Gastrocnemius medialis (tissue), 4 donors: ENCODE measurements at regions not wholly inside any gene's neighbourhood (a gene's known extent, or its start where the extent isn't known, plus 50 kb on each side); places are given as distances from the start of the nearest gene placed in this dataset.

Experiments used
- ATAC-seq, 2 donors: fragments of 150-250 bp; one replicate each; pipeline ENCODE4 v1.9.1; 2016
- DNase-seq, 2 donors: peaks; one replicate each; pipeline ENCODE4 v3.0.0-alpha.2; 2019
- H3K27ac ChIP-seq, 4 donors: fragments of 200-600 bp; sonication (generic); 1 replicate in 1 of 4; 2 replicates in 3 of 4; pipeline ENCODE4 v1.5.1; 2016 to 2018; ENCODE audit warnings: mild to moderate bottlenecking in 2 of 4, moderate library complexity in 1 of 4
- H3K27me3 ChIP-seq, 3 donors: fragments of 200-600 bp; sonication (generic) in 2 of 3; 1 replicate in 1 of 3; 2 replicates in 2 of 3; pipeline versions ENCODE4 v1.5.1 to v1.6.0; 2016 to 2019; ENCODE audit warnings: mild to moderate bottlenecking in 1 of 3, moderate library complexity in 1 of 3
- H3K36me3 ChIP-seq, 2 donors: fragments of 200-600 bp; sonication (generic) in 1 of 2; one replicate each; pipeline ENCODE4 v1.5.1; 2017 to 2018
- H3K4me1 ChIP-seq, 2 donors: fragments of 200-600 bp; sonication (generic) in 1 of 2; one replicate each; pipeline ENCODE4 v1.5.1; 2016 to 2017; ENCODE audit warnings: mild to moderate bottlenecking in 2 of 2
- H3K4me3 ChIP-seq, 4 donors: fragments of 200-600 bp; sonication (generic) in 3 of 4; 1 replicate in 1 of 4; 2 replicates in 3 of 4; pipeline ENCODE4 v1.5.1; 2016 to 2019; ENCODE audit warnings: mild to moderate bottlenecking in 2 of 4
- H3K9me3 ChIP-seq, 3 donors: fragments of 200-600 bp; sonication (generic) in 2 of 3; 1 replicate in 1 of 3; 2 replicates in 2 of 3; pipeline ENCODE4 v1.5.1; 2016 to 2019
- POLR2A ChIP-seq, 2 donors: fragments of 450-650 bp; IDR thresholded peaks; one replicate each; pipeline ENCODE4 v1.6.1; 2017; ENCODE audit warnings: antibody characterized with exemption in 2 of 2, mild to moderate bottlenecking in 2 of 2, moderate library complexity in 2 of 2
- in situ Hi-C, 4 donors: fragments of 200-750 bp; cut with MboI; loops; one replicate each; pipeline versions ENCODE4 v1.15.0 to v1.8.0; 2017; ENCODE audit warnings: low sequenced_read_pairs in 4 of 4
- intact Hi-C: fragments of 100-400 bp; cut with DNase I; formaldehyde crosslinking; loops from one replicate; pipeline ENCODE4 v1.15.1; 2023; ENCODE audit warnings: low total_unique reads
- TF ChIP-seq, protein P1 (sequence below), 5 experiments: fragments of 450-650 bp in 3 of 5; fragments of 200-600 bp in 2 of 5; sonication (generic) in 2 of 5; IDR thresholded peaks in 4 of 5; conservative IDR thresholded peaks in 1 of 5; 1 replicate in 4 of 5; 2 replicates in 1 of 5; pipeline ENCODE4 v1.5.1; 2016 to 2019; ENCODE audit warnings: antibody characterized with exemption in 5 of 5, mild to moderate bottlenecking in 3 of 5, moderate library complexity in 3 of 5

DNA sequence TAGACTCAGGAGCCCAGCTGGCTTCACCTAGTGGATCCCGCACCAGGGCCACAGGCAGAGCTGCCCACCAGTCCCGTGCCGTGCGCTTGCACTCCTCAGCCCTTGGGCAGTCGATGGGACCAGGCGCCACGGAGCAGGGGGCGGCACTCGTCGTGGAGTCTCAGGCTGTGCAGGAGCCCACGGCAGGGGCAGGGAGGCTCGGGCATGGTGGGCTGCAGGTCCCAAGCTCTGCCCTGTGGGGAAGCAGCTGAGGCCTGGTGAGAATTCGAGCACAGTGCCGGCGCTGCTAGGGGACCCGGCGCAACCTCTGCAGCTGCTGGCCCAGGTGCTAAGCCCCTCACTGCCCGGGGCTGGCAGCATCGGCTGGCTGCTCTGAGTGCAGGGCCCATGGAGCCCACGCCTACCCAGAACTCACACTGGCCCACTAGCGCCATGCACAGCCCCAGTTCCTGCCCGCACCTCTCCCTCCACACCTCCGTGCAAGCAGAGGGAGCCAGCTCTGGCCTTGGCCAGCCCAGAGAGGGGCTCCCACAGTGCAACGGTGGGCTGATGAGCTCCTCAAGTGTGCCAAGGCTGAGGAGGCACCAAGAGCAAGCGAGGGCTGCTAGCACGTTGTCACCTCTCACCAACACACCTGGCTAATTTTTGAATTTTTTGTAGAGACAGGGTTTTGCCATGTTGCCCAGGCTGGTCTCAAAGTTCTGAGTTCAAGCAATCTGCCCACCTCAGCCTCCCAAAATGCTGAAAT is 116.1 kb downstream of the SPTSSA start:
- no peak overlapping the region for H3K4me3 ChIP-seq
- no peak for DNase-seq
- no peaks in the 10 kb centered on the region for H3K36me3 ChIP-seq
- no peaks in the 10 kb centered on the region for H3K27me3 ChIP-seq
- intact Hi-C loops (loop anchor here (5.0 kb wide), 1 partner anchor 106 kb away; no protein-coding TSS in a partner anchor), in situ Hi-C loops (loop anchor here in 2 of 4 donors (25.0 kb wide), 1 partner anchor 166 kb away; no protein-coding TSS in a partner anchor)
- H3K27ac ChIP-seq: no peak overlapping the region
- H3K9me3 ChIP-seq: no peaks in the 10 kb centered on the region
- no peaks in the 10 kb centered on the region for H3K4me1 ChIP-seq
- no peak for ATAC-seq
- TF ChIP-seq POLR2A (IDR thresholded peaks at IDR 0.05): no peak
- TF ChIP-seq, protein P1, sequence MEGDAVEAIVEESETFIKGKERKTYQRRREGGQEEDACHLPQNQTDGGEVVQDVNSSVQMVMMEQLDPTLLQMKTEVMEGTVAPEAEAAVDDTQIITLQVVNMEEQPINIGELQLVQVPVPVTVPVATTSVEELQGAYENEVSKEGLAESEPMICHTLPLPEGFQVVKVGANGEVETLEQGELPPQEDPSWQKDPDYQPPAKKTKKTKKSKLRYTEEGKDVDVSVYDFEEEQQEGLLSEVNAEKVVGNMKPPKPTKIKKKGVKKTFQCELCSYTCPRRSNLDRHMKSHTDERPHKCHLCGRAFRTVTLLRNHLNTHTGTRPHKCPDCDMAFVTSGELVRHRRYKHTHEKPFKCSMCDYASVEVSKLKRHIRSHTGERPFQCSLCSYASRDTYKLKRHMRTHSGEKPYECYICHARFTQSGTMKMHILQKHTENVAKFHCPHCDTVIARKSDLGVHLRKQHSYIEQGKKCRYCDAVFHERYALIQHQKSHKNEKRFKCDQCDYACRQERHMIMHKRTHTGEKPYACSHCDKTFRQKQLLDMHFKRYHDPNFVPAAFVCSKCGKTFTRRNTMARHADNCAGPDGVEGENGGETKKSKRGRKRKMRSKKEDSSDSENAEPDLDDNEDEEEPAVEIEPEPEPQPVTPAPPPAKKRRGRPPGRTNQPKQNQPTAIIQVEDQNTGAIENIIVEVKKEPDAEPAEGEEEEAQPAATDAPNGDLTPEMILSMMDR (IDR thresholded peaks at IDR 0.05 in 4 of 5, conservative IDR thresholded peaks at IDR 0.05 in 1 of 5): no peak

GRCh38 chr14:34344318-34344717 is 117.7 kb downstream of the SPTSSA start:
- Histone ChIP-seq H3K4me3 (no peak overlapping the region), H3K27ac (no peak overlapping the region), H3K4me1 (no peaks in the 10 kb centered on the region), H3K36me3 (no peaks in the 10 kb centered on the region), H3K9me3 (no peaks in the 10 kb centered on the region), H3K27me3 (no peaks in the 10 kb centered on the region)
- ATAC-seq: no peak
- DNase-seq: no peak
- in situ Hi-C loops: loop anchor here in 2 of 4 donors (25.0 kb wide), 1 partner anchor 168 kb away; no protein-coding TSS in a partner anchor
- TF ChIP-seq, protein P1 (IDR thresholded peaks at IDR 0.05 in 4 of 5, conservative IDR thresholded peaks at IDR 0.05 in 1 of 5): no peak
- TF ChIP-seq POLR2A (IDR thresholded peaks at IDR 0.05): no peak
- intact Hi-C loops: no loop called here

DNA sequence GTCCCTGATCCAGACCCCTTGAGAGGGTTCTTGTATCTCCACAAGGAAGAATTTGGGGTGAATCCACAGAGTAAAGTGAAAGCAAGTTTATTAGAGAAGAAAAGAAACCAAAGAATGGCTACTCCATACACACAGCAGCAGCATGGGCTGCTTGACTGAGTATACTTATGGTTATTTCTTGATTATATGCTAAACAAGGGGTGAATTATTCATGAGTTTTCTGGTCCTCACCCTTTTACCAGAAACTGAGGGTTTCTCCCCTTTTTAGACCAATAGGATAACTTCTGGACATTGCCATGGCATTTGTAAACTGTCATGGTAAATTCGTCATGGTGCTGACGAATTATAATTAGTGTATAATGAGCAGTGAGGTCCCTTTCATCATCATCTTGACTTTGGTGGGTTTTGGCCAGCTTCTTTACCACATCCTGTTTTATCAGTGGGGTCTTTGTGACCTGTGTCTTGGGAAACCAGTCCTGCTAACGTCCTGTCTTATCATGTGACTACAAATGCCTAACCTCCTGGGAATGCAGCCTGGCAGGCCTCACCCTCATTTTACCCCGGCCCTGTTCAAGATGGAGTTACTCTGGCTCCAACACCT is 121.9 kb downstream of the SPTSSA start:
- Histone ChIP-seq H3K9me3 (no peaks in the 10 kb centered on the region), H3K4me3 (no peak overlapping the region), H3K27me3 (no peaks in the 10 kb centered on the region), H3K4me1 (no peaks in the 10 kb centered on the region), H3K27ac (no peak overlapping the region), H3K36me3 (no peaks in the 10 kb centered on the region)
- no peak for DNase-seq
- in situ Hi-C loops (loop anchor here in 2 of 4 donors (25.0 kb wide), 1 partner anchor 172 kb away; no protein-coding TSS in a partner anchor), intact Hi-C loops (no loop called here)
- TF ChIP-seq, protein P1 (IDR thresholded peaks at IDR 0.05 in 4 of 5, conservative IDR thresholded peaks at IDR 0.05 in 1 of 5): no peak
- ATAC-seq: no peak

DNA sequence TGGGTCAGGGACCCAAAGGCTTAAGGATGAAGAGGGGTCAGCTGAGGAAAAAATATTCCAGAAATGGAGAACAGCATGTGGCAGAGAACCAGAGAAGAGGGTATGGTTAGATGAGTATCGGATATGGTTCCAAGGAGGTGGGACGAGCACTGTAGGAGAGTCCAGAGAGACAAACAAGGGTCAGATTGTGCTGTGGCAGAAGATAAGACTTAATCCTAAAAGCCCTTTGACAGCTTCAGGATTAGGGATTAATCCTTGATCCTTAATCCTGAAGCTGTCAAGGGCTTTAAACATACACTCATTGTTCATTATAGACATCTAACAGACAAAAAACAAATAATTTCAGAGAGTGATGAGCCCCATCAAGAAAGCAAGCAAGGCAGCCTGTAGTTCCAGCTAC is 124.0 kb downstream of the SPTSSA start:
- intact Hi-C loops (no loop called here), in situ Hi-C loops (loop anchor here (10.0 to 25.0 kb wide), 3 partner anchors 157 to 174 kb away; no protein-coding TSS in a partner anchor)
- no peaks in the 10 kb centered on the region for H3K27me3 ChIP-seq
- no peaks in the 10 kb centered on the region for H3K4me1 ChIP-seq
- H3K9me3 ChIP-seq: no peaks in the 10 kb centered on the region
- DNase-seq: no peak
- TF ChIP-seq, protein P1 (IDR thresholded peaks at IDR 0.05 in 4 of 5, conservative IDR thresholded peaks at IDR 0.05 in 1 of 5): no peak
- no peak for TF ChIP-seq POLR2A (IDR thresholded peaks at IDR 0.05)
- no peak for ATAC-seq
- H3K36me3 ChIP-seq: no peaks in the 10 kb centered on the region
- H3K4me3 ChIP-seq: no peak overlapping the region
- no peak overlapping the region for H3K27ac ChIP-seq
